Smooth muscle cell (in vitro differentiated cells): ENCODE measurements at regions not wholly inside any gene's neighbourhood (a gene's known extent, or its start where the extent isn't known, plus 50 kb on each side); places are given as distances from the start of the nearest gene placed in this dataset.

Experiments
- DNase-seq: peaks from one replicate; lab custom pipeline; 2025; ENCODE audit not compliant: unreplicated experiment; lab: John Stamatoyannopoulos, UW
- H2AFZ ChIP-seq: fragments of 200-600 bp; sonication (generic); 2 replicates; pipeline ENCODE4 v1.6.0; 2016; ENCODE audit warnings: antibody characterized with exemption, low read depth, mild to moderate bottlenecking
- H3F3A ChIP-seq: fragments of 200-600 bp; sonication (generic); 2 replicates; pipeline ENCODE4 v1.6.0; 2017; ENCODE audit warnings: antibody characterized with exemption, low read depth
- H3K27ac ChIP-seq: fragments of 200-600 bp; sonication (generic); 2 replicates; pipeline ENCODE4 v1.5.1; 2016; ENCODE audit warnings: low read depth, mild to moderate bottlenecking
- H3K27me3 ChIP-seq: fragments of 200-600 bp; sonication (generic); 2 replicates; pipeline ENCODE4 v1.6.1; 2016; ENCODE audit warnings: low read depth, mild to moderate bottlenecking
- H3K36me3 ChIP-seq: fragments of 200-600 bp; sonication (generic); 2 replicates; pipeline ENCODE4 v1.5.1; 2016; ENCODE audit warnings: low read depth
- H3K4me1 ChIP-seq: fragments of 200-600 bp; sonication (generic); 2 replicates; pipeline ENCODE4 v1.5.1; 2016; ENCODE audit warnings: low read depth
- H3K4me2 ChIP-seq: fragments of 200-600 bp; sonication (generic); 2 replicates; pipeline ENCODE4 v1.6.0; 2016; ENCODE audit warnings: mild to moderate bottlenecking
- H3K4me3 ChIP-seq: fragments of 200-600 bp; sonication (generic); 2 replicates; pipeline ENCODE4 v1.5.1; 2016; ENCODE audit warnings: mild to moderate bottlenecking
- H3K79me2 ChIP-seq: fragments of 200-600 bp; sonication (generic); 2 replicates; pipeline ENCODE4 v1.6.0; 2016; ENCODE audit warnings: low read depth, mild to moderate bottlenecking
- H3K9ac ChIP-seq: fragments of 200-600 bp; sonication (generic); 2 replicates; pipeline ENCODE4 v1.6.0; 2016; ENCODE audit warnings: low read depth
- H3K9me3 ChIP-seq: fragments of 200-600 bp; sonication (generic); replicated peaks from 2 replicates; pipeline ENCODE4 v1.5.1; 2016; ENCODE audit warnings: low read depth
- H4K20me1 ChIP-seq: fragments of 200-600 bp; sonication (generic); 2 replicates; pipeline ENCODE4 v1.6.0; 2016; ENCODE audit warnings: low read depth
- WGBS: methylation state at CpG from one replicate; pipeline ENCODE4 v1.1.7; 2016; ENCODE audit warnings: low lambda C conversion rate; 5-methylcytosine and 5-hydroxymethylcytosine counted together
- TF ChIP-seq, protein P1 (sequence below): fragments of 200-600 bp; sonication (generic); IDR thresholded peaks from 2 replicates; pipeline ENCODE4 v1.5.1; 2017; ENCODE audit warnings: borderline replicate concordance, mild to moderate bottlenecking, antibody characterized with exemption; ENCODE audit not compliant: insufficient read depth, poor library complexity, severe bottlenecking

DNA sequence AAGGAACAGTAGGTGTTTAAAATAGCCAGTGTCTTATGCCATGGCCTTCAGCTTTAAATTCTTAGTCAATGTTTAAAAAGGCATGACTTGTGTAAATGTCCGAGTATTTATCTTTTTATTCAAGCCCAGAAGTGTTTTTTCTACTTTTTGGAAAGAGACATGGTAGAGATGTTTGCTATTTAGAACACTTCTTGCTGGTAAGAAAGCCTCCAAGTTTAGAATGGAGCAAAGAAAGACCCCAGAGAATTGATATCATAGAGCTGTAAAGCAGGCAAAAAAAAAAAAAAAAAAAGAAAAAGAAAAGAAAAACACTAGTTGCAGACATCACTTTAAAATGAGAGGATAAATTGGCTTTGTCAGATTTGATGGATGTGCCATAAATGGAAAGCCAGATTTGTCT lies 375.1 kb downstream of the TMEM167A start:
- Histone ChIP-seq H3K36me3 (no peaks in the 10 kb centered on the region), H3K9ac (no peak overlapping the region), H3K9me3 (no peaks in the 10 kb centered on the region), H3K4me2 (no peak overlapping the region), H2AFZ (no peak overlapping the region), H3K4me3 (no peak overlapping the region), H4K20me1 (no peaks in the 10 kb centered on the region), H3K79me2 (no peaks in the 10 kb centered on the region), H3F3A (no peaks in the 10 kb centered on the region), H3K27me3 (no peaks in the 10 kb centered on the region), H3K27ac (no peak overlapping the region), H3K4me1 (no peaks in the 10 kb centered on the region)
- TF ChIP-seq, protein P1, sequence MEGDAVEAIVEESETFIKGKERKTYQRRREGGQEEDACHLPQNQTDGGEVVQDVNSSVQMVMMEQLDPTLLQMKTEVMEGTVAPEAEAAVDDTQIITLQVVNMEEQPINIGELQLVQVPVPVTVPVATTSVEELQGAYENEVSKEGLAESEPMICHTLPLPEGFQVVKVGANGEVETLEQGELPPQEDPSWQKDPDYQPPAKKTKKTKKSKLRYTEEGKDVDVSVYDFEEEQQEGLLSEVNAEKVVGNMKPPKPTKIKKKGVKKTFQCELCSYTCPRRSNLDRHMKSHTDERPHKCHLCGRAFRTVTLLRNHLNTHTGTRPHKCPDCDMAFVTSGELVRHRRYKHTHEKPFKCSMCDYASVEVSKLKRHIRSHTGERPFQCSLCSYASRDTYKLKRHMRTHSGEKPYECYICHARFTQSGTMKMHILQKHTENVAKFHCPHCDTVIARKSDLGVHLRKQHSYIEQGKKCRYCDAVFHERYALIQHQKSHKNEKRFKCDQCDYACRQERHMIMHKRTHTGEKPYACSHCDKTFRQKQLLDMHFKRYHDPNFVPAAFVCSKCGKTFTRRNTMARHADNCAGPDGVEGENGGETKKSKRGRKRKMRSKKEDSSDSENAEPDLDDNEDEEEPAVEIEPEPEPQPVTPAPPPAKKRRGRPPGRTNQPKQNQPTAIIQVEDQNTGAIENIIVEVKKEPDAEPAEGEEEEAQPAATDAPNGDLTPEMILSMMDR: no peak
- WGBS: 3% methylated on average over 1 of the region's 1 CpG
- no peak for DNase-seq

DNA sequence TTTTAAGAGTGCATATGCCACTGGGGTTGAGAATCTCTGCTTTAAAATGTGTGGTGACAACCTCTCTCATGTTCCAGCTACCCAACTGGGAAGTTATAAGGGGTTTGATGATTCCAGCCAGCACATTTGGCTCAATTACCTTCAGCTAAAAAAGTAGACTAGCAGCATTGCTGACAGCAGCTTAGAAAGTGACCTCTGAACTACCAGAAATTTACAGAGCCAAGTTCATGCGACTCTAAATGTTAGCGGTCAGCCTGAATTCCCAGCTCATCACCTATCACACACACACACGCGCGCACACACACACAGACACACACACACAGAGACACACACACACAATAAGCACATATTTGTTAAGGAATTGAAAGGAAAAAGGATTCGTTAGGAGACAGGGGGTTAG lies 377.5 kb downstream of the TMEM167A start:
- 96% methylated on average over 6 of the region's 6 CpGs for WGBS
- Histone ChIP-seq H3K4me3 (no peak overlapping the region), H3K9ac (no peak overlapping the region), H2AFZ (no peak overlapping the region), H3K79me2 (no peaks in the 10 kb centered on the region), H3K9me3 (no peaks in the 10 kb centered on the region), H4K20me1 (no peaks in the 10 kb centered on the region), H3K36me3 (no peaks in the 10 kb centered on the region), H3K4me1 (no peaks in the 10 kb centered on the region), H3K27me3 (no peaks in the 10 kb centered on the region), H3F3A (no peaks in the 10 kb centered on the region), H3K27ac (no peak overlapping the region), H3K4me2 (no peak overlapping the region)
- no peak for DNase-seq
- TF ChIP-seq, protein P1: no peak

DNA sequence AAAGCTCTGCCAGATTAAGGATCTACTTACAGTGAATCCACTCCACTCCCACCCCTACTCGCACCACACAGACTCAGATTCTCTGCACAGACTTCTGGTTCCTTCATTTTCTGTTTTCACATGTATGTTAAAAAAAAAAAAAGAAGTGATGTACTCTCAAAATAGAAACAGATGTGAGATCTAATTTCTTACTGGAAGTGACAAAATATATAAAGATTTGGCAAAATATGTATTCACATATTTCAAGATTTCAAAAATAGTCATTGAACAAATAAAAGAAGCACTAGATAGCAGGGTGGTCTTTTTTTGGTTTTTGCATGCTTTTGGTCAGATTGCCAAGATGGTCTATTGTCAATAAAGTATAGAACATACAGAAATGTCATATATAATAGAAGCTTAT lies 379.2 kb downstream of the TMEM167A start:
- no peak overlapping the region for H2AFZ ChIP-seq
- H3K9me3 ChIP-seq: no peaks in the 10 kb centered on the region
- no peaks in the 10 kb centered on the region for H4K20me1 ChIP-seq
- H3K4me3 ChIP-seq: no peak overlapping the region
- TF ChIP-seq, protein P1: no peak
- no peak overlapping the region for H3K9ac ChIP-seq
- no peaks in the 10 kb centered on the region for H3K79me2 ChIP-seq
- no peak overlapping the region for H3K4me2 ChIP-seq
- 78% methylated on average over 1 of the region's 1 CpG for WGBS
- no peaks in the 10 kb centered on the region for H3K27me3 ChIP-seq
- no peak for DNase-seq
- H3F3A ChIP-seq: no peaks in the 10 kb centered on the region
- H3K4me1 ChIP-seq: no peaks in the 10 kb centered on the region
- no peaks in the 10 kb centered on the region for H3K36me3 ChIP-seq
- H3K27ac ChIP-seq: no peak overlapping the region

DNA sequence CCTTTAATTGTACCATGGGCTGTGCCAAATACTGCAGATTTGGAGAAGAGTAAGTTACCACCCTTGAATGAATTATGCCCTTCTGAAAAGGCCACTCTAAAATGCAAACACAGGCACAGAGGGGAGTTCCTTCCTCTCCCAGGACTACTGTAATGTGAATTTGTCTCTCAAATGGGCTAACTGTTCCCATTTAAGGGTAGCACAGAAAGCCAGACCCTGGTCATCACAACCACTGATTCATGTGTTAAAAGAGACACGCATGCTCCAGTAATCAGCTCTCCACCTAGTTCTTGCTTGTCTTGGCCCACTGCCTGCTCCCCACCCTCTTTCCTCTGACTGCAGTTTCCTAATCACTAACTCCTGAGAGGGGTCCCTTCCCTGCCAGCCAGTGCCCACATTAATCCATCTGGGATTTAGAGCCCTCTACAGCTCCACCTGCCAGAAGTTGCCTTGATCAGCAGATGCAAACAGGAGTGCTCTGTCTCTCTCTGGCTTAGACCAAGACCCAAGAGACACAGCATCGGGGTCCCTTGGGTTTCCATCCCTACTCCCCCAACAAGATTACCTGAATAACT lies 382.4 kb downstream of the TMEM167A start:
- TF ChIP-seq, protein P1: no peak
- Histone ChIP-seq H3K9me3 (no peaks in the 10 kb centered on the region), H3K79me2 (no peaks in the 10 kb centered on the region), H4K20me1 (no peaks in the 10 kb centered on the region), H3F3A (no peaks in the 10 kb centered on the region), H3K4me1 (no peaks in the 10 kb centered on the region), H3K27me3 (no peaks in the 10 kb centered on the region), H3K36me3 (no peaks in the 10 kb centered on the region), H3K4me3 (no peak overlapping the region), H2AFZ (no peak overlapping the region), H3K27ac (no peak overlapping the region), H3K9ac (no peak overlapping the region), H3K4me2 (no peak overlapping the region)
- WGBS: 91% methylated on average over 2 of the region's 2 CpGs
- no peak for DNase-seq
